HG03575 (cell line): ENCODE measurements at regions not wholly inside any gene's neighbourhood (a gene's known extent, or its start where the extent isn't known, plus 50 kb on each side); places are given as distances from the start of the nearest gene placed in this dataset.

Experiments used
- ATAC-seq: cut with Tn5 transposase; IDR thresholded peaks from one replicate; pipeline ENCODE4 v1.9.1; 2021; ENCODE audit not compliant: unreplicated experiment, insufficient number of reproducible peaks, low FRiP score; ENCODE audit errors: extremely low read depth

DNA sequence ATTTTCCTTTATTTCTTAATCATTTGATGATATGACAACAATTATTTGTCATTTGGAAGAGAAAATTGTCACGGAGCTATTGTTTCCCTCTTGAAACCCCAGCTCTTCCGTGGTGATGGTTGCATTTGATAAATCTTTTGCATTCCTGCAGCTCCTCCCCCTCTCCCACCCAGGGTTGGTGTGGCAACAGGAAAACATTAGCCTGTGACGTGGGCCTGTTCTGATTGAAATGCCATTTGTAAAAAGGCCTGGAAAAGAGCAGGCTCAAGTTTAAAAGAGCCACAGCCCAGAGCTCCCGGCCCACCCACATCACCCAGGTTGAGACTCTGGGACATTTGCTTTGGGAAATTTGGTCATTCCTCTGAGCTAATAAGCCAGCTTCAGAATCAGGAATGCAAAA lies 282.5 kb downstream of the RPLP1 start:
- no peak for ATAC-seq

DNA sequence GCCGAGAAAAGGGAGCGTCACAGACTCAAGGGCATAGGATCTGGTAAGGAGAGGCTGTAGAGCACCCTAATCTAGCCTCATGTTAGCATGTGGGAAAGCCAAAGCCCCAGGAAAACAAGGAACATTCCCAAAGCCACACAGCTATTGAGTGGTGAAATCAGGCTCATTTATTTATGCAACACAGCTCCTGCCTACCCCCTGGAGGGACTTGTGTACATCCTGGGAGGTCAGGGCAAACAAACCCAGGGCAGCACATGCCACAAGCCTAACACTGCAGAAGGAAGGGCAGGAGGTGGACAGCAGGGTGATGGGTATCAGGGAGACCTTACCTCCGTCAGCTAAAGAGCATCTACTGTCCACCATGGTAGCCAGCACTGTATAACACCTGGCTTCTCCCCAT lies 283.5 kb downstream of the RPLP1 start:
- no peak for ATAC-seq

DNA sequence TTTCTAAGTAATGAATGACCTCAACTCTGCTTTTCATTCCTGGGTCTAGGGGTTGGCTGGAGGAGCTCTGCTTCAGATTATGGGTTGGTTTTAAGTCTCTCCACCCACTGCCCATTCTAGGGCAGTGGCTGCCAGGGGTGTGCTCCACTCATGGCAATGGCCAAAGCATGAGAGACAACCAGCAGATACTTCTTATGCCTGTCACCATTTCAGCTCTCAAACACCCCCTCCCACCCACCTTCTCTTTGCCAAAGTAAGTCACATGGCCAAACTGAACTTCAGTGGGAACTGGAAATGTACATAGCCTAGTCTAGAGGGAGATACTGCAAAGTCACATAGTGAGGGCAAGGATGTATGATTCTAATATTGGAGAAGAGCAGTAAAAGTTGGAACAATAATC lies 285.3 kb downstream of the RPLP1 start:
- no peak for ATAC-seq

DNA sequence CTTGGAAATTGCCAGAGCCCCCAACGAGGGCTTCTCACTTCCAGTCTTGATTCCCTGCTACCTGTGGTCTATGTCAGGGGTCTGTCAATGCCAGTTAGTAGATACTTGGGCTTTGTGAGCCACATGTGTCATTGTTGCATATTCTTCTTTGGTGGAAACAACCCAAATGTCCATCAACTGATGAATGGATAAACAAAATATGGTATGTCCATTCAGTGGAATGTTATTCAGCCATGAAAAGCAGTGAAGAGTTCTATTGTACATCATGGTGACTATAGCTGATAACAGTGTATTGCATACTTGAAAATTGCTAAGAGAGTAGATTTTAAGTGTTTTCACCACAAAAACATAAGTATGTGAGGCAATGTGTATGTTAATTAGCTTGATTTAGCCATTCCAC lies 288.1 kb downstream of the RPLP1 start:
- no peak for ATAC-seq

DNA sequence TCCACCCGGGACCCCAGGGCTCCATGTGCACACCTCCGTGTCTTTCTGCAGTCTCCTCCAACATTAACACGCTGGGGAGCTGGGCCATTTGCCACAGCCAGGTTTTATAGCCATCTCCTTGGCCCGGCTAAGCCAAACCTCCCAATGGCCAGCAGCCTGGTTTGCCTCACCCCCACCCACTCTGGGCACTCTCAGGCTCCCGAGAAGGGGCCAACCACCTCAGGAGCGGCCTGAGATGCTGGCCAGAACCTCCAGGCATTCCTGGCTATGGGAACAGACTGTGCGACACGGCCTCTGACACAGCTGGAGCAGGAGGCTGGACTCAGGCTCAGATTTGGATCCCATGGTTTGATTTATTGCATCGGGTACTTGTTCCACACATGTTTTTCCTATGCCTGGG lies 289.7 kb downstream of the RPLP1 start:
- ATAC-seq, result no peak

DNA sequence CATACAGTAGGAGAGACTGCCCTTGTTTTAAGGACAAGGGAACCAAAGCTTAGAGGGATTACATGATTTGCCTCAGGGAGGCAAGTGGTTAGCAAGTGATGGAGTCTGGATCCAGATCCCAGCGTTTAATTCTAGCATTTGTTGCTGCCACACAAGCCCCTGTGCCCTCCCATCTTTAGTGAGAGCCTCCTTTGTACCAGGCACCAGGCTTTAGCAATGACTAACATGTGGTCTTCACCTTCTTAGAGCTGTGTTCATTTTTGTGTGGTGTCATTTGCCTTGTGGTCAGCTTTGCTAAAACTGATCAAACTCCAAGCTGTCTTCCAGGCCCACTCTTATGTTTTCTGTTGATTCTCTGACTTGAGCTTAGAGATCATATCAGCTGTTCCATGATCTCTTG lies 290.5 kb downstream of the RPLP1 start:
- ATAC-seq, result no peak

DNA sequence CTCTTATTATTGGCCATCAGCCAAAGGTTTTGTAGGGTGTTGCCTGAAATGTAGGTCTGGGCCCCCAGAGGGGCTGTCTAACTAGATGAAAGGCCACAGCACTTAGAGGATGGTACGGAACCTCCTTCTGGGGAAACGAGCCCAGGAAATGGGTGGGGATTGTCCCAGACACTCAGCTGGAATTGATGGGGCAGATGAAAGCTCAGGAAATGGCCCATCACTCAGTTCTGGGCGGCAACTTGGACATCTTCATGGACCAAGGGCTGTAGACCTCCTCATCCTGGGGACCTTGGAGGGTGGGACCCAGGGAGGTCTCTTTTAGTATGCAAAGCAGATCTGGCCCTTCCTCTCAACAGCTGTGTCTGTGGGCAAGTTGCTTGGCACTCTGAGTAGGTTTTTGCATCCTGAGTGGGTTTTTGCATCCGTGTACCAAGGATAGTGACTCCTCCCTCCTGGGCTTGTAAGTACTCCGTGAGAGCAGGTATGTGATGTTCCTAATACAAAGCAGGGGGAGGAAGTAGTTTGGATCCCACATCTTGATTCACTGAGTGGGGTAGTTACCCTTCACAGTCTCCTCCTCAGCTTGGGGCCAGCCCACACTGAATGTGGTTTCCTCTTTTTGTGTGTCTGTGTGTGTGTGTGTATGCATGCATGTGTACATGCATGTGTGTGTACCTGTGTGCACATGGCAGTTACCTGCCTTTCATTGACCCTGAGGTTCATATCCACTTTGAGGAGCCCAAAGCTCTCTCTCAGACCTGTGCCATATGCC lies 292.0 kb downstream of the RPLP1 start:
- no peak for ATAC-seq

DNA sequence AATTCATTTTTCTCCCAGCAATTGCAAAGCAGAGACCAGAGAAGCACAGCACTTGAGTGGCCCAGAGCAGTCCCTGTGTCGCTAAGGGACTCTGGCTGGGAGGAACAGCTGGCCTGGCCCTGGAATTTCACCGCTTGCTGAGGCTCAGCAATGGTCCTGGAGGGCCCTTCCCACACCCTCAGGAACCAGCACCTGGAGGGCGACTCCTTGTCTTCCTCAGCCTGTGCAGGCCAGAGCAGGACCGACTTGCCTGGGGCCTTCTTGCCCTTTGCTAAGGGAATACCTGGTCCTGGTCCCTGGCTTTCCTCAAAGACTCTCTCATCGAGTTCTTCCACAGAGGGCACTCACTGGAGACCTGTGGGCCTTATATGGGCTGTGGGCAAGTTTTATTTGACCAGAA lies 294.6 kb downstream of the RPLP1 start:
- no peak for ATAC-seq

DNA sequence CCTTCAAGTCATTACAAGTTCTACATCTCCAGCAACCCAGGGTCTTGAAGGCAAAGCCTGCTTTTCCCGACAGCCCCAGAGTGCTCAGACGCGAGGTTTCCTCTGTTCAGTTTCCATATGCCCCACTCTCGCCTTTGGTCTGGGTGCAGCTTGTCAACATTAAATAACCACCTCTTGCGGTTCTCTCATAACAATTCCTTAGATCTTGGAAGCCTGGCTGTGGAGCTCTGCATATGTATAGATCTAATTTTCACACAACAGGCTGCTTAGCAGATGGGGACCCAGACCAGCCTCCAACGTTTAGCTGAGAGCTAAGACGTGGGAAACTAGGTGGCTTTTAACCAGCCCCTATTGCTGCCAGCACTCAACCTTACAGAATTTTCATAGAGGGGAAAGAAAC lies 295.5 kb downstream of the RPLP1 start:
- no peak for ATAC-seq

DNA sequence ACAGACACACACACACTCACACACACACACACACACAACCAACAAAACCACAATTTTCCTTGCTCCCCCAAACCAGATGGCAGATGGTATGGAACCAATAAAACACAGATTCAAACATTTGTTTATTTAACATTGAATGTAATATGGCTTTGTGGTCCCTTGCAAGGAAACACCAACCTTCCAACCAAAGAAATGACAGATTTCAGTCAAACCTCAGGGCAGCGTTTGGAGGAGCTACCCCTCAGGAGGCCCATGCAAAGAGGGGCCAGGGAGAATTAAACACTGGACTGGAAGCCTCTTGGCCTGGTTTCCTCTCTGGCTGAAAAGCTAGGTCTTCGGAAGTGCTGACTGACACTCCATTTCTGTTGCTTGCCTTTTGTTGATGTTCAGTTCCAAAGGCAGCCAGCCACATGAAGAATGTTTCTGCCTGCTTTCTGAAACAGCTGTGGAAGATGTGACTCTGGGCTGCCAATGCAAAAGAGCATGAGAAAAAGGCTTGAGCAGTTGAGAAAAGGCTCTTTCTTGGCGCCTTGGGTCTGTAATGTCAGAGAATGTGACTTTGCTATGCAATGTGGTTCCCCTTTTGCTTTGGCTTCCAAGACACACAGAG lies 296.1 kb downstream of the RPLP1 start:
- ATAC-seq, result no peak

DNA sequence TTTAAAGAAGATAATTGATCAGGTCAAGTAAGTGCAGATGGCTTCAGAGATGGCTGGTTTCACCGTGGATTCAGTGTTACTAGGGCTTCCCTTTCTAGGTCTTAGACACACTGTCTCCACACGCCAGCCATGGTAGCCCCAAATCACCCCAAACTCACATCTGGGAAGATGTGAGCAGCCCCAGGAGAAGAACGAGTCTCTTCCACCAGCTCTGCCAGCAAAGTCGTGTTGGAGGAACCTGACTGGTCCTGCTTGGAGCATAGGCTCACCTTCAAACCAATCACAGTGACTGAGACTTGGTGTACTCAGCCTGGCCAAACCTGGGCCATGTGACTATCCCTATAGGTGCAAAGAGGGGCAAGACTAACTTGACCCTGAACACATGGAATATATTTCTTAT lies 296.7 kb downstream of the RPLP1 start:
- ATAC-seq, result no peak

DNA sequence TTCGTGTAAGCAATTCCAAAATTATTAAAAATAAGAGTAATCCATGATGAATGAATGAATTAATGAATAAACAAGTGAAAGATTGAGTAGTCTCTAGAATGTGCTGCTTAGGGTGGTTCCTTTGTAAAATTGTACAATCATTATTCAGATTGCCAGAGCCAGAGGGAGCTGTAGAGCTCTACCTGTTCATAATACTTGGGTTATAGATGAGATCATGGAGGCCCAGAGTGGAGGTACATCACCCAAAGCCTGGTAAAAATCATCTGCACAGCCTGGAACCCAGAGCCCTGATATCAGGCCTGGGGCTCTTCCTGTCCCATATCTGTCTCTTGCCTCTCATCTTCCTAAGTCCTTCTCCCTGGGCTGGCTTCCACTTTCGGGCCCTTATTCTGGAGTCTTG lies 297.2 kb downstream of the RPLP1 start:
- ATAC-seq, result no peak

DNA sequence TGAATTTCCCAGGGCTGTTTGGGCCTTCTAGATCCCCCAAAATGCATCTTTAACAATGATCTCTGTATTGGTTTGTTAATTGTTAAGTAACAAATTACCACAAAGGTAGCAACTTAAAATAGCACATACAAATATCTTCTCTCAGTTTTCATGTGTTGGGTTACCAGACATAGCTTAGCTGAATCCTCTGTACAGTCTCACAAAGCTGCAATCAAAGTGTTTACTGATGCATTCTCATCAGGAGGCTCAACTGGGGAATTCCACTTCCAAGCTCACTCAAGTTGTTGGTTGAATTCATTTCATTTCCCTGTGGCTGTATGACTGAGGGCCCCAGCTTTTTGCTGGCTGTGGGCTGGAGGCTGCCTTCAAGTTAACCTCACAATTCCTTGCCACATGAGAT lies 297.6 kb downstream of the RPLP1 start:
- ATAC-seq, result no peak

DNA sequence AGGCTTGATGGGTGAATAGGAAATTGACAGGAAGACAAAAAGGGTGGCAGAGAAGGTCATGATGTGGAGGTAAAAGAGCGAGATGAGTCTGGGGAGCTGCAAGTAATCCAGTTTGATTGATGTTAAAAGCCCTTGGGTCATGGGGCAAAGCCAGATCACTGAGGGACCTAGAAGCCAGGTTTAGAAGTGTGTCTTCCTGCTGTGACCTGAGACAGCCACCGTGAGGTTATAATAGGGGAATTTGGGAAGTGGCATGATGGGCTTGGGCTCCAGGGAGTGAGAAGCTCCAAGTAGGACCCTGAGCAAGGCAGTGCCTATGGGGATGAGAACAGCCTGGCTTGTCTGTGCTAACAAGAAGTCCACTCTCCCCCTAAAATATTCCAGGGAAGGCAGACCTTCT lies 298.5 kb downstream of the RPLP1 start:
- ATAC-seq, result no peak

DNA sequence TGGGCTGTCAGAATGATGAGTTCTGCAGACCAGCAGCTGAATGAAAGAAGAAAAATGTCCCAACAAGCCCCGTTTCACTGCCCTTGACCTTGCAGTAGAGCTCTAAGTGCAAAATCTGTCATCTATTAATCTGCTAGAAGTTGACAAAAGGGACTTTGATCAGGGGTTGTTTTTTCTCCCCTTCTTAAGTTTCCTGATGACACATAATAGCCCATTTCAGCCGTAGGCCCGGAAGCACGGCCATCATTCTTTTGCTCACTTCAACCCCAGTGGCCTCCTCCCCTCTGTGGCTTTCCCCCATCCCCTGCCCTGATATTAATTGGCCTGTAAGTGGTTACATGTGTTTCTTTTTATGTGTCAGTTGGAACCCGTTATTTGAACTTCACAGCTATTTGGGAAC lies 298.9 kb downstream of the RPLP1 start:
- ATAC-seq, result no peak

DNA sequence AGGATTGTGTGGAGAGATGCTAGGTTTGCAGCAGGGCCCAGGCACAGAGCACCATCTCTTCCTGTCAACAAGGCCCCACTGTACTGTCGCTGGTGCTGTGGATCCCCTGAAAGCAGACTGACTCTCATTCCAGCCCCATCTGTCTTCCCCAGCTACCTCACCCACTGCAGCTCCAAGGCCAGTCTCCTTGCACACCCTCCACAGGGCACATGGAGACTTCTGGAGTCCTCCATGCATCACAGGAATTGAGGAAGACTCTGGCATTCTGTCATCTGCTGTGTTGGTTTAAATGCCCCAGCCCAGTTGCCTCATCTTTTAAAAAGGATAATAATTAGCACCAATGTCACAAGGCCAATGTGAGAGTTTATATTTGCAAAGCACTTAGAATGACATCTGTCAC lies 301.2 kb downstream of the RPLP1 start:
- ATAC-seq, result no peak

DNA sequence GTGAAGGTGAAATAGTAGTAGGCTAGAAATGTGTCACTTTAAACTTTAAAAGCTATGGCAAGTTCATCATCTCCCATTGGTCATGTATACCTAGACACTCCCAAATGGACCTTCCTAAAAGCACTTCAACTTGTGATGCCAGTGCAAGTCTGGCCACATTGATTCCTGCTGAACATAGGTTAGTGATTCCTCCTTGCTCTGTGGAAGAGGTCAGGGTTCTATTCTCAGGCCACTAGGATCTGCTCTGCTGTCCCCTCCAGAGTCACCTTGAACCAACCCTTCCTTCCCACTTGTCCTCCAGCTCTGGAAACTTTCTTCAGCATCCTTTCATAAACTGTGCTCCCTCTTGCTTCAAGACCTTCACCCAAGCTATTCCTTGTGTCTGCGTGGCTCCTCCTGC lies 301.7 kb downstream of the RPLP1 start:
- no peak for ATAC-seq

DNA sequence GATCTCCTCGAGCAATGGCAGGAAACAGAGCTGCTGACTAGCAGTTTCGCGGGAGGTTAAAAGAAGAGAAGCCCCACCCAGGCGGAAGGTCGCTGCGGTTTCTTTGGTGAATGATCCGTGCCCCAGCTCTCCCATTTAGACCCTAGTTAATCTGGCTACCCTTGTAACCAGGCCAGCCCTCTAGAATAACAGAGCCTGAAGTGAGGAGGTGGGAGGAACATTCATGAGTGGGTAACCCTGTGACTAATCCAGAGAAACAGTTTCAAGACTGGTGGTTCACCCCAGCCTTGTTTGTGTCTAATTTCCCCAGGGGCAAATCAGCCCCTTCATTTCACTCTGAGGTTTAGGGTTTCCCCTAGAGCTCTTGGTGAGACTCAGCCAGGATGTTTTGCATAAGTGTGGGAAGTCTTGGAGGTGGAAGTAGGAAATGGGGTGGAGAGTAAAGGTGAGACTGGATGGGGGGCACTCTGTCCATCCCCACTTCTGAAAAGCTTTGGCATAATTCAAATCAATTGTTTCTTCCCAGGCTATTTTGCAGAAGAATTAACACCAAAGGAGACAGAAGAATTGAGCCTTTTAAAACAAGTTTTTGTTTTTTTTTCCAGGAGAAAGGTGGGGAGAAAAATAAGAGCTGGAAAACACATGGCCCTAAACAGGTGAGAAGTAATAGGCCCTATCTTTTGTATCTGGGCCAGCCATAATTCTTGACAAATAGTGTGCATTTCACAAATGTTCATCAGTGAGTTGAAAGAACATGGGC lies 303.1 kb downstream of the RPLP1 start:
- peak; percentile 72 for ATAC-seq

DNA sequence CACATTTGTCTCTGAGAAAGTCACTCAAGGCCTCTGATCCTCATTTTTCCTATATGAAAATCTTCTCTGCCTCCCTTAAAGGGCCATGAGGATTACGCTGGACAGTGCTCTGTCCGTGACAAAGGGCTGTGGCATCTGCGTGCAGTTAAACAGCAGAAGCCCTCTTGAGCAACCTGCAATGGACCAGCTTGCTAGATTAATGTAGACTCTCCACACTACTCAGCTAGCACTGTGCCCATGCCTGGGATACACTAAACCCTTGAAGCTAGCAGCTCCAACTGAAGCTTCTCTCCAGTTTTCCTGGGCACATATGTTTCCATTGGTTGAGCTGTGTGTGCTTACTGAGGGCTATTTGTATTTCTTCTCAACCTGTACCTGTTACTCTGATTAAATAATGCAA lies 303.8 kb downstream of the RPLP1 start:
- ATAC-seq, result no peak

DNA sequence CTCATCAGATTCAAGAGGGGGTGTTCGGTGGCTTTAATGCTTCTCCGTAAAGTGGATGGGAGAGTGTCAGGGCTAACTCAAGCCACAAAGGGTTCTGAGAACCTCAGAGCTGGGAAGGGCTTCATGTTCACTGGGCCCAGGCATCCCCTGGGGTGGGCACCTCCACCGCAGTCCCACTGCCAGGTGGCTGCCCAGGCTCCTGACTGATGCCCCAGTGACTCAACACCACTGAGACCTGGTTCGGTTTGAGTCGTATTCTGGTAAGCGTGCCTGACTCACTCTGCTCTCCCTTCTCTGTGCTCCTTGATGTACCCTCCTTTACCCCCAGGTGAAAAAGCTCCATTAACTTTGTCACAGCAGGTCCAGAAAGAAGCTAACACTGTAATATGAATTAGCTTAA lies 304.6 kb downstream of the RPLP1 start:
- ATAC-seq, result no peak
